Pancreas (tissue), 10 donors: ENCODE measurements at regions not wholly inside any gene's neighbourhood (a gene's known extent, or its start where the extent isn't known, plus 50 kb on each side); places are given as distances from the start of the nearest gene placed in this dataset.

Experiments used
- ATAC-seq, 4 donors: fragments of 200-7000 bp; cut with Tn5 transposase; one replicate each; pipeline versions ENCODE4 v1.8.0 to v1.9.1; 2020; ENCODE audit warnings: mild to moderate bottlenecking in 4 of 4, moderate library complexity in 4 of 4
- DNase-seq, 6 donors: peaks; one replicate each; pipeline ENCODE4 v3.0.0-alpha.2; 2020
- FAIRE-seq: peaks from 2 replicates; lab custom pipeline; 2012; peaks lifted over from hg19 to GRCh38; lab: Jason Lieb, UNC
- H3K27ac ChIP-seq, 4 donors: fragments of 200-600 bp; sonication (generic); 1 replicate in 3 of 4; 2 replicates in 1 of 4; pipeline versions ENCODE4 v1.5.0 to v1.8.0; 2020
- H3K27me3 ChIP-seq, 4 donors: fragments of 200-600 bp; one replicate each; pipeline ENCODE4 v1.8.0; 2021
- H3K36me3 ChIP-seq, 3 donors: fragments of 200-600 bp; sonication (generic) in 1 of 3; one replicate each; pipeline versions ENCODE4 v1.5.0 to v1.8.0; 2020 to 2021
- H3K4me1 ChIP-seq, 3 donors: fragments of 200-600 bp; one replicate each; pipeline ENCODE4 v1.8.0; 2021
- H3K4me3 ChIP-seq, 4 donors: fragments of 200-600 bp; sonication (generic) in 2 of 4; one replicate each; pipeline versions ENCODE4 v1.5.0 to v1.8.0; 2020 to 2021
- H3K9me3 ChIP-seq, 4 donors: fragments of 200-600 bp; one replicate each; pipeline ENCODE4 v1.8.0; 2021
- WGBS, 2 donors: extraction: QIAGEN DNeasy Blood & Tissue Kit; methylation state at CpG; one replicate each; pipeline ENCODE4 v1.1.7; 2013; 5-methylcytosine and 5-hydroxymethylcytosine counted together
- intact Hi-C, 3 donors: fragments of 100-400 bp; cut with DNase I; formaldehyde crosslinking; loops; one replicate each; pipeline versions ENCODE4 v1.11.1 to v1.14.2; 2022
- TF ChIP-seq, protein P1 (sequence below), 4 donors: fragments of 200-600 bp; sonication (generic) in 3 of 4; IDR thresholded peaks; one replicate each; pipeline versions ENCODE4 v1.5.0 to v1.8.0; 2021; ENCODE audit warnings: antibody characterized with exemption in 4 of 4
- donor health status: healthy with polysubstance abuse.
- donor health status: DM: no; HTN: no; CAD: no; lungs with moderate emphysema.
- donor health status: DM: no; HTN: no; CAD: no.
- donor health status: control.
- donor health status: control.
- donor health status: Bipolar disorder and iron deficiency.
- donor health status: DM: yes; HTN: yes; CAD: no.
- donor health status: DM: no; HTN: no; CAD: no.
- donor health status: DM: no; HTN: no; CAD: no.
- donor health status: DM: yes; HTN: yes; CAD: no.

DNA sequence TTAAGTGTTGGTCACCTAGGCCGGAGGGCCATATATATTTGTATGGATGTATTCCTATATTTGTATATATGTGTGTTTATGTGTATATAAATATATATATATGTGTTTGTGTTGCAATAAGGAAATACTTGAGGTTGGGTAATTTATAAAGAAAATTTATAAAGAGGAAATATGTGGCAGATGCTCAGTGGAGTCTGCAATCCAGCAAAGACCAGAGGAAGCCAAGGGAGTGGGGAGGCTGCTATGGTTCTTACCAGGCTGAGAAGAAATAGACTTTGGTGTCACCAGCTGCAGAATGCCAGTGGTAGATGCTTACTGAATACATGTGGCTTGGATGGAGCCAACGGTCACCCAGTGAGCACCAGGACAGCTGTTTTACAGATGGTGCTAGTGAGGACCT, 97.4 kb upstream of the ELOVL5 start:
- Histone ChIP-seq H3K27ac (no peak overlapping the region), H3K27me3 (no peaks in the 10 kb centered on the region), H3K4me3 (no peak overlapping the region), H3K36me3 (no peaks in the 10 kb centered on the region), H3K9me3 (no peaks in the 10 kb centered on the region), H3K4me1 (no peaks in the 10 kb centered on the region)
- intact Hi-C loops, result no loop called here
- TF ChIP-seq, protein P1, sequence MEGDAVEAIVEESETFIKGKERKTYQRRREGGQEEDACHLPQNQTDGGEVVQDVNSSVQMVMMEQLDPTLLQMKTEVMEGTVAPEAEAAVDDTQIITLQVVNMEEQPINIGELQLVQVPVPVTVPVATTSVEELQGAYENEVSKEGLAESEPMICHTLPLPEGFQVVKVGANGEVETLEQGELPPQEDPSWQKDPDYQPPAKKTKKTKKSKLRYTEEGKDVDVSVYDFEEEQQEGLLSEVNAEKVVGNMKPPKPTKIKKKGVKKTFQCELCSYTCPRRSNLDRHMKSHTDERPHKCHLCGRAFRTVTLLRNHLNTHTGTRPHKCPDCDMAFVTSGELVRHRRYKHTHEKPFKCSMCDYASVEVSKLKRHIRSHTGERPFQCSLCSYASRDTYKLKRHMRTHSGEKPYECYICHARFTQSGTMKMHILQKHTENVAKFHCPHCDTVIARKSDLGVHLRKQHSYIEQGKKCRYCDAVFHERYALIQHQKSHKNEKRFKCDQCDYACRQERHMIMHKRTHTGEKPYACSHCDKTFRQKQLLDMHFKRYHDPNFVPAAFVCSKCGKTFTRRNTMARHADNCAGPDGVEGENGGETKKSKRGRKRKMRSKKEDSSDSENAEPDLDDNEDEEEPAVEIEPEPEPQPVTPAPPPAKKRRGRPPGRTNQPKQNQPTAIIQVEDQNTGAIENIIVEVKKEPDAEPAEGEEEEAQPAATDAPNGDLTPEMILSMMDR (IDR thresholded peaks at IDR 0.05), result no peak
- no peak for DNase-seq
- no peak for ATAC-seq
- no peak for FAIRE-seq
- 92 to 93% methylated on average over 2 of the region's 2 CpGs for WGBS, 2 donors

DNA sequence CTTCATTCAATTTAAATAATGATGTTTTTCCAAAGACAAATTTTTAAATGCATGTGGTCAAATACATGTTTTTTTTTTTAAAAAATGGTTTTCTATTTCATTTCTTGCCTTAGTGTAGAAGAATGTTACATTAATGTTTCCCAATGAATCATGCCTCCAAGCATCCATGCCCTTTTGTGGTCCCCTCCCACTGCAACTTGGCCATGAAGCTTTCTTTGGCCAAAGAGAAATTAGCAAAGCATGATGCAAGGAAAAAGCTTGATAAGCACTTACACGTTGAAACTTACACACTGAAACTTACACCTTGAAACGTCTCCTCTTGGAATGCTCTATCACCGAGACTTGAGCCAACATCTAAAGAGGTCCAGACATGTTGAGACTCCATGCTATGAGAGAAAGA, 93.0 kb upstream of the ELOVL5 start:
- H3K4me1 ChIP-seq, result no peaks in the 10 kb centered on the region
- intact Hi-C loops, result no loop called here
- no peaks in the 10 kb centered on the region for H3K9me3 ChIP-seq
- H3K27me3 ChIP-seq, result no peaks in the 10 kb centered on the region
- no peak overlapping the region for H3K4me3 ChIP-seq
- TF ChIP-seq, protein P1 (IDR thresholded peaks at IDR 0.05), result no peak
- no peaks in the 10 kb centered on the region for H3K36me3 ChIP-seq
- DNase-seq, result no peak
- WGBS, 2 donors, result 56 to 60% methylated on average over 3 of the region's 3 CpGs
- FAIRE-seq, result no peak
- H3K27ac ChIP-seq, result no peak overlapping the region
- no peak for ATAC-seq

DNA sequence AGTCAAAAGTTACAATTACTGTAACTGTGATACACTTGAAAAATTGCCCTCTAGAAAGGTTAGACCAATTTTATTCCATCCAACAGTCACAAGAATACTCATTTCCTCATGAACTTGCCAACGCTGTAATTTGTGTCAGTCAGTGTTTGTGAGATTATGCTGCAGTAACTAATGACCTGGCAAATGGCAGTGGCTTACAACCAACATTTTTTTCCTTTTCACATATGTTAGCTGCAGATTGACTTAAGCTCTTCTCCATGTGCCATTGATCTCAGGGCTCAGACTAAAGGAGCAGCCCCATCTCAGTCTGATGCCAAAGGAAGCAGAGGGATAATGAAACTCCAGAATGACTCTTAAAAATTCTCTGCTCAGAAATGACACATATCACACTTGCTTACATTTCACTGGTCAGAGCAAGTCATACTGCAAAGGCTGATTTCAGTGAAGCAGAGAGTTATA, 92.3 kb upstream of the ELOVL5 start:
- no peak for FAIRE-seq
- no peak for DNase-seq
- Histone ChIP-seq H3K27ac (no peak overlapping the region), H3K4me3 (no peak overlapping the region), H3K4me1 (no peaks in the 10 kb centered on the region), H3K27me3 (no peaks in the 10 kb centered on the region), H3K9me3 (no peaks in the 10 kb centered on the region), H3K36me3 (no peaks in the 10 kb centered on the region)
- intact Hi-C loops, result no loop called here
- peak in 2 of 4 donors; percentile 27 to 56 for ATAC-seq
- whole genome bisulfite sequencing, 2 donors, result 12 to 27% methylated on average over 1 of the region's 1 CpG
- TF ChIP-seq, protein P1 (IDR thresholded peaks at IDR 0.05), result no peak

DNA sequence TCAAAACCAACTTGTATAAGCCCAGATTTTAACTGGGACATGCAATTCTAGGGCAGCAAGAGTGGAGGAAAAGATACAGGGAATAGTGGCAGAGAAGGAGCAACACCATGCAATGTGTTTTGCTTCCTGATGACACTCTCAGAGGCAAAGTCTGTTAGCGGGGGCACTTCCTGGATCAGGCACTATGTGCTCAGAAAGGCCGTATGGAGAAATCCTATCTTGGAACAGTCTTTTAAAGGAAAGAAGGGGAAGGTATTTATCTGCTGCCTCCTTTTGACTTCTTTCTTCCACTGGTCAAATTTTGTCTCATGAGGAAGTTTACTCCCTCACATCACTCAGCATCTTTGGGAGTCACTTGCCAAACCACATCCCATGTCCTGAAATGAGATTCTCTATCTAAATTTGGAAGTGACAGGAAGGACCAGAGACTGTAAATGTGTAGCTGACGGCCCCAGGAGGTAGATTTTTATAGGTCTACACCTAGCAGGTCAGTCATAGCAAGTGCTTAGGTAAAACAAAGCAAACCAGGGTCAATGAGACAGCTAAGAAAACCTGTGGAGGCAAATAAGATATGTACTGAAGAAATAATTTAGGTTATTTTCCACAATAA, 91.7 kb upstream of the ELOVL5 start:
- Histone ChIP-seq H3K4me3 (no peak overlapping the region), H3K4me1 (no peaks in the 10 kb centered on the region), H3K9me3 (no peaks in the 10 kb centered on the region), H3K27ac (no peak overlapping the region), H3K27me3 (no peaks in the 10 kb centered on the region), H3K36me3 (no peaks in the 10 kb centered on the region)
- intact Hi-C loops, result no loop called here
- DNase-seq (no peak), ATAC-seq (peak in 2 of 4 donors; percentile 23 to 45), FAIRE-seq (no peak)
- TF ChIP-seq, protein P1 (IDR thresholded peaks at IDR 0.05), result no peak
- WGBS, 2 donors, result 55 to 73% methylated on average over 3 of the region's 3 CpGs

DNA sequence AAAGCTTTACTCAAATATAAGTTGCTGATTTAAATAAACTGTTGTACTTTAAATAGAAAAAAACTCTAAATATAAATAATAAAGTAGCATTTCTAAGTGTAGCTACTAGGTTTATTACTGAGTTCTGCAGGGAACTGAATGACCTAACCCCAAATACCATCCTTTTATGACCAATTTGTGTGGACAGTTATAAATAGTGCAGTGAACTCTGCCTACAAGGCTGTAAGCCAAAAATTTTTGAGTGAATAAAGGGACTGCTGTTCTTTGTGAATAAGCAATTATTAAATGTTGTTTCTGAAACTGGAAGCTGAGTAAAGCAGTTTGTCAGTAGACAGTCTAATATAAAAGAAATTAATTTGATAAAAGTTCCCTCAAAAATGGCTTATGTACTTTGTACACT, 90.8 kb upstream of the ELOVL5 start:
- ATAC-seq (peak; percentile 43 to 83 (median 65)), DNase-seq (no peak), FAIRE-seq (no peak)
- TF ChIP-seq, protein P1 (IDR thresholded peaks at IDR 0.05), result no peak
- Histone ChIP-seq H3K4me3 (no peak overlapping the region), H3K27ac (no peak overlapping the region), H3K27me3 (no peaks in the 10 kb centered on the region), H3K4me1 (no peaks in the 10 kb centered on the region), H3K36me3 (no peaks in the 10 kb centered on the region), H3K9me3 (no peaks in the 10 kb centered on the region)
- intact Hi-C loops, result no loop called here
